ENCODE measurements at regions not wholly inside any gene's neighbourhood (a gene's known extent, or its start where the extent isn't known, plus 50 kb on each side); places are given as distances from the start of the nearest gene placed in this dataset.

- Histone ChIP-seq H3K27me3 (no peaks in the 10 kb centered on the region), H3K4me3 (no peak overlapping the region), H3K4me1 (no peaks in the 10 kb centered on the region), H3K27ac (no peak overlapping the region), H3K9me3 (no peaks in the 10 kb centered on the region), H3K36me3 (no peaks in the 10 kb centered on the region)
- DNase-seq, result no peak
- intact Hi-C loops (cut with DNase I), result no loop called here
- TF ChIP-seq POLR2A (IDR thresholded peaks at IDR 0.05), result no peak
- TF ChIP-seq CTCF (IDR thresholded peaks at IDR 0.05), result no peak
These were observed 1184.6 kb downstream of the FLRT2 start for GRCh38 chr14:86714575-86714974.

GRCh38 chr14:86714153-86714552, 1184.2 kb downstream of the FLRT2 start:
- intact Hi-C loops (cut with DNase I), result no loop called here
- H3K4me1 ChIP-seq, result no peaks in the 10 kb centered on the region
- no peak overlapping the region for H3K4me3 ChIP-seq
- no peaks in the 10 kb centered on the region for H3K36me3 ChIP-seq
- H3K27ac ChIP-seq, result no peak overlapping the region
- WGBS, 2 donors, result 65 to 78% methylated on average over 2 of the region's 2 CpGs
- no peaks in the 10 kb centered on the region for H3K27me3 ChIP-seq
- no peaks in the 10 kb centered on the region for H3K9me3 ChIP-seq
- DNase-seq, result no peak
- TF ChIP-seq POLR2A (IDR thresholded peaks at IDR 0.05), result no peak
- TF ChIP-seq CTCF (IDR thresholded peaks at IDR 0.05), result no peak

- no peak for DNase-seq
- Histone ChIP-seq H3K27me3 (no peaks in the 10 kb centered on the region), H3K9me3 (no peaks in the 10 kb centered on the region), H3K4me1 (no peaks in the 10 kb centered on the region), H3K36me3 (no peaks in the 10 kb centered on the region), H3K4me3 (no peak overlapping the region), H3K27ac (no peak overlapping the region)
- WGBS, 2 donors, result 27 to 41% methylated on average over 4 of the region's 4 CpGs
- intact Hi-C loops (cut with DNase I), result no loop called here
- no peak for TF ChIP-seq POLR2A (IDR thresholded peaks at IDR 0.05)
- TF ChIP-seq CTCF (IDR thresholded peaks at IDR 0.05), result no peak
These were observed 1182.8 kb downstream of the FLRT2 start for GRCh38 chr14:86712727-86713126.

- 69 to 79% methylated on average over 1 of the region's 1 CpG for WGBS, 2 donors
- no peaks in the 10 kb centered on the region for H3K4me1 ChIP-seq
These were observed 1182.2 kb downstream of the FLRT2 start for GRCh38 chr14:86712176-86712575.

GRCh38 chr14:86708846-86709339, 1178.9 kb downstream of the FLRT2 start:
- no peak for TF ChIP-seq POLR2A (IDR thresholded peaks at IDR 0.05)
- TF ChIP-seq CTCF (IDR thresholded peaks at IDR 0.05), result no peak
- no peak for DNase-seq
- no peak overlapping the region for H3K27ac ChIP-seq
- H3K27me3 ChIP-seq, result no peaks in the 10 kb centered on the region
- no peaks in the 10 kb centered on the region for H3K9me3 ChIP-seq
- intact Hi-C loops (cut with DNase I), result no loop called here
- H3K36me3 ChIP-seq, result no peaks in the 10 kb centered on the region
- H3K4me1 ChIP-seq, result no peaks in the 10 kb centered on the region
- no peak overlapping the region for H3K4me3 ChIP-seq

More at GRCh38 chr14:86712176-86712575, 1182.2 kb downstream of the FLRT2 start:
- Histone ChIP-seq H3K27me3 (no peaks in the 10 kb centered on the region), H3K9me3 (no peaks in the 10 kb centered on the region), H3K27ac (no peak overlapping the region), H3K4me3 (no peak overlapping the region), H3K36me3 (no peaks in the 10 kb centered on the region)
- TF ChIP-seq CTCF (IDR thresholded peaks at IDR 0.05) (no peak), POLR2A (IDR thresholded peaks at IDR 0.05) (no peak)
- intact Hi-C loops (cut with DNase I), result no loop called here
- DNase-seq, result no peak

Measured in esophagus squamous epithelium (tissue), 5 donors.